ENCODE measurements at regions not wholly inside any gene's neighbourhood (a gene's known extent, or its start where the extent isn't known, plus 50 kb on each side); places are given as distances from the start of the nearest gene placed in this dataset.

DNA sequence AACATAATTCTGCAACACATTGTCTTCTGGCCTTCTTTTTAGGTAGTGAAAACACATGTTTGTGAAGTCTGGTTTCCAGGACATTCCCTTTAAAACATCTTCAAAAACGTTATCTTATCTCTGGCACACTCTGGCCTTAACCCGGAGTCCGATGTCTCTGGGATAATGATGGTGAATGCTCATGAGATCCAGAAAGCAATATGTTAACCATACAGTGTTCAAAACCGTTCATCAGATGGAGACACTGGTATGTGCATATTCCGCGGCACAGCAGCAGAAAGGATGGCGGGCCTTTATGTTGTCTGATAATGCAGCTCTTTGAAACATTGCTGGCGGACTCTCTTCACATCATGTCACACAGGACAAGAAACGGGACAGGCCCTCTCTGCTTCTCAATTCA, 605.2 kb downstream of the CCDC171 start:
- DNase-seq (ENCODE audit: extremely low read depth, low read depth) = no peak
- no peak for TF ChIP-seq CTCF (IDR thresholded peaks at IDR 0.05; ENCODE audit: low read depth, low read length)

- no peak for TF ChIP-seq CTCF (IDR thresholded peaks at IDR 0.05; ENCODE audit: low read depth, low read length)
Measured at GRCh38 chr9:16161483-16161882, 608.6 kb downstream of the CCDC171 start.

DNA sequence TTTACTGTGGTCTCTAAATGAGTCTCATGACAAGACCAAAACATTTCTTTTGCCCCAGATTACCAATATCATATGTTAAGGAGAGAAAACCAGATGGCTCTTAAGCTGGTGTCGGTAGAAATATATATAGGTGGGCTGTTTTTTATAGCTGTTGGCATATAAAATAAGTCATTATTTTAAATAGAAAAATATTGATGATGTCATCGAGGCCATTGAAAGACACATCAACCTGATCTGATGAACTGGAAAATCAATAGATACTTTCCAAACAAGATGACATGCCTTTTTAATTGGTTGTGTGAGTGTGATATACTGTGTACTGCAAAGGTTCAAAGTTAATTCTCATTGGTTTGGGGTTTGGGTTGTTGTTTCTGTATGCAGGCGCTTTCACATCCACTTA, 617.3 kb downstream of the CCDC171 start:
- TF ChIP-seq CTCF (IDR thresholded peaks at IDR 0.05; ENCODE audit: low read depth, low read length) = no peak
- DNase-seq (ENCODE audit: extremely low read depth, low read depth) = no peak

More at GRCh38 chr9:16161483-16161882, 608.6 kb downstream of the CCDC171 start:
- no peak for DNase-seq (ENCODE audit: extremely low read depth, low read depth)

DNA sequence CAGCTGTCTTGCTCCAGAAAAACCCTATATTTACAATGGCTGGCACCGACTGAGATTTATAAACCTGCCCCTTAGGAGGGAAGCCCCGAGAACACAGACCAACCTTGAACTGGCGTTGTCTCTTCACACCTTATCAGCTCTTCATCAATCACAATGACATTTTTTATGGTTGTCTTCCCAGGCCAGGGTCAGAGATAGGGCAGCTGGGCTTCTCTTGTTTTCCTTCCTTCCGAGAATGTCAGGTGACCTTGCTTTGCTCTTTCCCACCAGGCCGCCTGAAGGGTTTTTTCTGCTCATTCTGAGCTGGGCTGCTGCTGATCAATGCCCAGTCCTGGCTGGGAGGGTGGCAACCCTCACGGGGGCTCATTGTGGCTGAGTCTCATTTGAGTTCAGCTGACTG, 619.1 kb downstream of the CCDC171 start:
- no peak for TF ChIP-seq CTCF (IDR thresholded peaks at IDR 0.05; ENCODE audit: low read depth, low read length)
- no peak for DNase-seq (ENCODE audit: extremely low read depth, low read depth)

DNA sequence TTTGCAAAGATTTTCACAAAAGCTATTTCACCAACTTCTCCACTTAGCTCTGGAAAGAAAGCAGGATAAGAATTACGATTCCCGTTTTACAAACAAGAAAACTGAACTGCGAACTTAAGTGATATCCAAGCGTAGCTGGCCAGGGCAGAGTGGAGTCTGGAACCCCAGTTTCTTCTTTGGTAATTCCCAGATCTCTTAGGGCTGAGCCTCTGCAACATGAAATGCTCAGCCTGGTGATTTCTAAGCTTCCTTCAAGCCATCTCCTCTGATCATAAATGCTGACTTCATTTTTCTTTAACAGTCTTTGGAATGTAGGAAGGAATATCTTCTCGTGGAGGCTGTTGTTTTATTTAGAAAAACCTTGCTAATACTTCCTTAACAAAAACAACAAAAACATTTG, 620.0 kb downstream of the CCDC171 start:
- no peak for DNase-seq (ENCODE audit: extremely low read depth, low read depth)
- no peak for TF ChIP-seq CTCF (IDR thresholded peaks at IDR 0.05; ENCODE audit: low read depth, low read length)

- no peak for DNase-seq (ENCODE audit: extremely low read depth, low read depth)
- TF ChIP-seq CTCF (IDR thresholded peaks at IDR 0.05; ENCODE audit: low read depth, low read length) = no peak
Measured at GRCh38 chr9:16174915-16175314, 622.1 kb downstream of the CCDC171 start.

DNA sequence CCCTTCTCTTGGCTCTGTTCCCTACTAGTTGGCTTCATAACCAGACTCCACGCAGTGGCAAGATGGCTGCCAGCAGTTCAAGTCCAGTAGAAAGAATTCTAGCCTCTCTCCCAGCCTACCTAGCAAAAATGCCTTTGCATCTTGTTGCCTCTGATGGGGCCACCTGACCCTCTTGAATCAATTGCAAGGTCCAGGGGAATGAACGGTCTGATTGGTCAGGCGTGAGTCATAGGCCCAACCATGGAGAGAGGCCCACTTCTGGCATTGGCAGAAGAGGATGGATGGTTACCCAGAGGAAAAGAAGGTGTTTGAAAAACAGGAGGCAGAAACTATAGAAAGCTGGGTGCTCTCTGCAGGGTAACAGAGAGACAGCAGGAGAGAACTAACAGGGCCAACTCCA, 622.6 kb downstream of the CCDC171 start:
- TF ChIP-seq CTCF (IDR thresholded peaks at IDR 0.05; ENCODE audit: low read depth, low read length) = no peak
- DNase-seq (ENCODE audit: extremely low read depth, low read depth) = no peak
